HCT116 (cell line): ENCODE measurements at regions not wholly inside any gene's neighbourhood (a gene's known extent, or its start where the extent isn't known, plus 50 kb on each side); places are given as distances from the start of the nearest gene placed in this dataset.

Experiments
- ATAC-seq: fragments of 200-7000 bp; cut with Tn5 transposase; 2 replicates; pipeline ENCODE4 v1.9.1; 2020; ENCODE audit warnings: mild to moderate bottlenecking, moderate library complexity
- BruUV-seq: library from RNA; stranded (reverse); fragments of 400-500 nt; replicated peaks from 2 replicates; lab custom pipeline; 2021; lab: Mats Ljungman, UMichigan
- CTCF ChIA-PET: fragments of 300-600 bp; sonication (Branson Sonifier 250); formaldehyde crosslinking; loops from one replicate; lab custom pipeline; 2021; ENCODE audit warnings: antibody characterized with exemption; lab: Charles Lee
- POLR2A ChIA-PET: fragments of 300-600, 350-600 bp; sonication (Branson Sonifier 250); formaldehyde crosslinking; loops from one replicate; lab custom pipeline; 2021; ENCODE audit warnings: antibody characterized with exemption; lab: Charles Lee
- RAD21 ChIA-PET, 2 experiments: fragments of 300-600 bp; sonication (Branson Sonifier 250); formaldehyde crosslinking; loops; one replicate each; lab custom pipeline; 2023; ENCODE audit warnings: low total read pairs in 2 of 2; ENCODE audit not compliant: uncharacterized antibody in 2 of 2, unreplicated experiment in 2 of 2, low non-redundant PET in 1 of 2; lab: Charles Lee
- DNase-seq: peaks from one replicate; pipeline ENCODE4 v3.0.0-alpha.2; 2010; ENCODE audit warnings: low read depth, low spot score
- H2AFZ ChIP-seq: fragments of 200-600 bp; shearing (Covaris generic), sonication (generic); 2 replicates; pipeline ENCODE4 v1.6.1; 2017; ENCODE audit warnings: low read depth, mixed run types, mixed read lengths, antibody characterized with exemption, low read length; ENCODE audit not compliant: poor library complexity, severe bottlenecking
- H3K27ac ChIP-seq: 2 replicates; pipeline ENCODE4 v1.5.1; 2012; ENCODE audit warnings: low read depth, low read length
- H3K27me3 ChIP-seq: fragments of 200-600 bp; sonication (generic); 2 replicates; pipeline ENCODE4 v1.6.1; 2016; ENCODE audit warnings: mixed run types, low read length, mixed read lengths; ENCODE audit not compliant: insufficient read depth
- H3K36me3 ChIP-seq, 2 experiments: fragments of 200-500 bp in 1 of 2; fragments of 200-600 bp in 1 of 2; sonication (Bioruptor generic) in 1 of 2; sonication (generic) in 1 of 2; 2 replicates each; pipeline versions ENCODE4 v1.5.1 to v1.6.1; 2014 to 2016; ENCODE audit warnings: low read length in 2 of 2, inconsistent platforms in 1 of 2, mixed read lengths in 1 of 2, mixed run types in 1 of 2; ENCODE audit not compliant: insufficient read depth in 2 of 2, control insufficient read depth in 1 of 2
- H3K4me1 ChIP-seq, 2 experiments: fragments of 200-600 bp in 1 of 2; sonication (generic) in 1 of 2; 2 replicates each; pipeline versions ENCODE4 v1.5.1 to v1.6.1; 2012 to 2017; ENCODE audit warnings: low read length in 2 of 2, inconsistent platforms in 1 of 2, mild to moderate bottlenecking in 1 of 2, mixed read lengths in 1 of 2, mixed run types in 1 of 2, moderate library complexity in 1 of 2; ENCODE audit not compliant: insufficient read depth in 2 of 2, control insufficient read depth in 1 of 2
- H3K4me2 ChIP-seq: fragments of 200-600 bp; sonication (generic); 2 replicates; pipeline ENCODE4 v1.6.1; 2017; ENCODE audit warnings: mixed run types, low read length, mixed read lengths
- H3K4me3 ChIP-seq, 2 experiments: fragments of 200-600 bp in 1 of 2; sonication (generic) in 1 of 2; replicated peaks in 1 of 2; 2 replicates each; pipeline ENCODE4 v1.5.1; 2011 to 2016; ENCODE audit warnings: low read length in 2 of 2, control low read depth in 1 of 2, low read depth in 1 of 2, mild to moderate bottlenecking in 1 of 2, mixed read lengths in 1 of 2, mixed run types in 1 of 2
- H3K79me2 ChIP-seq: fragments of 200-600 bp; sonication (generic); 2 replicates; pipeline ENCODE4 v1.6.1; 2017; ENCODE audit warnings: mild to moderate bottlenecking, mixed run types, low read length, moderate library complexity, mixed read lengths; ENCODE audit not compliant: insufficient read depth
- H3K9ac ChIP-seq: fragments of 200-600 bp; sonication (generic); 2 replicates; pipeline ENCODE4 v1.6.1; 2016; ENCODE audit warnings: low read length, mixed read lengths
- H3K9me2 ChIP-seq: fragments of 200-600 bp; sonication (generic), shearing (Covaris generic); 2 replicates; pipeline ENCODE4 v1.6.1; 2017; ENCODE audit warnings: mixed run types, mild to moderate bottlenecking, moderate library complexity; ENCODE audit not compliant: insufficient read depth
- H3K9me3 ChIP-seq, 2 experiments: fragments of 200-500 bp in 1 of 2; fragments of 200-600 bp in 1 of 2; sonication (Bioruptor generic) in 1 of 2; sonication (generic) in 1 of 2; 2 replicates each; pipeline ENCODE4 v1.6.1; 2014 to 2017; ENCODE audit warnings: low read length in 2 of 2, mixed read lengths in 2 of 2, inconsistent platforms in 1 of 2, low read depth in 1 of 2, mild to moderate bottlenecking in 1 of 2, mixed run types in 1 of 2, moderate library complexity in 1 of 2; ENCODE audit not compliant: control insufficient read depth in 1 of 2, insufficient read depth in 1 of 2
- H4K20me1 ChIP-seq: fragments of 200-600 bp; sonication (generic), shearing (Covaris generic); 2 replicates; pipeline ENCODE4 v1.6.1; 2017; ENCODE audit warnings: mixed run types, mild to moderate bottlenecking, moderate library complexity; ENCODE audit not compliant: insufficient read depth
- CBX3 ChIP-seq: IDR thresholded peaks from 2 replicates; pipeline ENCODE4 v1.6.1; 2012; ENCODE audit warnings: low read depth
- CEBPB ChIP-seq: IDR thresholded peaks from 2 replicates; pipeline ENCODE4 v1.6.1; 2012; ENCODE audit warnings: low read depth
- EGR1 ChIP-seq: IDR thresholded peaks from 2 replicates; pipeline ENCODE4 v1.6.1; 2012; ENCODE audit warnings: low read depth
- FOSL1 ChIP-seq: IDR thresholded peaks from 2 replicates; pipeline ENCODE4 v1.6.1; 2012; ENCODE audit warnings: low read depth
- JUND ChIP-seq: IDR thresholded peaks from 2 replicates; pipeline ENCODE4 v1.6.1; 2012
- MAX ChIP-seq: IDR thresholded peaks from 2 replicates; pipeline ENCODE4 v1.6.1; 2012
- POLR2A ChIP-seq: IDR thresholded peaks from 2 replicates; pipeline ENCODE4 v1.7.0; 2011; ENCODE audit warnings: borderline replicate concordance; ENCODE audit not compliant: insufficient read depth, insufficient read length; ENCODE audit errors: extremely low read depth
- RAD21 ChIP-seq: IDR thresholded peaks from 2 replicates; pipeline ENCODE4 v1.6.1; 2012; ENCODE audit warnings: low read depth, mild to moderate bottlenecking
- REST ChIP-seq: IDR thresholded peaks from 2 replicates; pipeline ENCODE4 v1.6.1; 2012; ENCODE audit warnings: low read depth
- SP1 ChIP-seq: IDR thresholded peaks from 2 replicates; pipeline ENCODE4 v1.6.1; 2012; ENCODE audit warnings: low read depth
- SRF ChIP-seq: IDR thresholded peaks from 2 replicates; pipeline ENCODE4 v1.6.1; 2012; ENCODE audit warnings: low read depth
- ZBTB33 ChIP-seq: IDR thresholded peaks from 2 replicates; pipeline ENCODE4 v1.6.1; 2011; ENCODE audit warnings: mild to moderate bottlenecking, low read length, moderate library complexity; ENCODE audit not compliant: insufficient replicate concordance; ENCODE audit errors: extremely low read depth
- intact Hi-C: fragments of 100-400 bp; cut with micrococcal nuclease; formaldehyde crosslinking; loops from 2 replicates; pipeline ENCODE4 v1.10.0; 2022
- TF ChIP-seq, protein P1 (sequence below), 3 experiments: fragments of 200-600 bp in 1 of 3; sonication (generic) in 1 of 3; IDR thresholded peaks in 2 of 3; conservative IDR thresholded peaks in 1 of 3; 2 replicates each; pipeline ENCODE4 v1.5.1; 2012 to 2017; ENCODE audit warnings: low read depth in 2 of 3, low read length in 2 of 3, antibody characterized with exemption in 1 of 3, borderline replicate concordance in 1 of 3, control low read depth in 1 of 3, mild to moderate bottlenecking in 1 of 3, mixed read lengths in 1 of 3, mixed run types in 1 of 3, moderate library complexity in 1 of 3; ENCODE audit not compliant: insufficient read depth in 1 of 3

- no peak for DNase-seq
- Histone ChIP-seq H3K79me2 (no peaks in the 10 kb centered on the region), H3K4me1 (no peaks in the 10 kb centered on the region), H2AFZ (no peak overlapping the region), H3K9ac (no peak overlapping the region), H3K4me3 (no peak overlapping the region), H4K20me1 (no peaks in the 10 kb centered on the region), H3K9me2 (no peaks in the 10 kb centered on the region), H3K27me3 (no peaks in the 10 kb centered on the region), H3K4me2 (no peak overlapping the region), H3K9me3 (no peaks in the 10 kb centered on the region; a peak in 1 of 4 replicates)
- BruUV-seq: no TSS peak
- no peak for ATAC-seq
- ChIA-PET CTCF (no interaction called here), POLR2A (no interaction called here)
- intact Hi-C loops: no loop called here
- TF ChIP-seq ZBTB33: no peak
- TF ChIP-seq JUND: no peak
- TF ChIP-seq POLR2A: no peak
- no peak for TF ChIP-seq SP1
- TF ChIP-seq, protein P1, sequence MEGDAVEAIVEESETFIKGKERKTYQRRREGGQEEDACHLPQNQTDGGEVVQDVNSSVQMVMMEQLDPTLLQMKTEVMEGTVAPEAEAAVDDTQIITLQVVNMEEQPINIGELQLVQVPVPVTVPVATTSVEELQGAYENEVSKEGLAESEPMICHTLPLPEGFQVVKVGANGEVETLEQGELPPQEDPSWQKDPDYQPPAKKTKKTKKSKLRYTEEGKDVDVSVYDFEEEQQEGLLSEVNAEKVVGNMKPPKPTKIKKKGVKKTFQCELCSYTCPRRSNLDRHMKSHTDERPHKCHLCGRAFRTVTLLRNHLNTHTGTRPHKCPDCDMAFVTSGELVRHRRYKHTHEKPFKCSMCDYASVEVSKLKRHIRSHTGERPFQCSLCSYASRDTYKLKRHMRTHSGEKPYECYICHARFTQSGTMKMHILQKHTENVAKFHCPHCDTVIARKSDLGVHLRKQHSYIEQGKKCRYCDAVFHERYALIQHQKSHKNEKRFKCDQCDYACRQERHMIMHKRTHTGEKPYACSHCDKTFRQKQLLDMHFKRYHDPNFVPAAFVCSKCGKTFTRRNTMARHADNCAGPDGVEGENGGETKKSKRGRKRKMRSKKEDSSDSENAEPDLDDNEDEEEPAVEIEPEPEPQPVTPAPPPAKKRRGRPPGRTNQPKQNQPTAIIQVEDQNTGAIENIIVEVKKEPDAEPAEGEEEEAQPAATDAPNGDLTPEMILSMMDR (IDR thresholded peaks at IDR 0.05 in 2 of 3, conservative IDR thresholded peaks at IDR 0.05 in 1 of 3; ENCODE audit: borderline replicate concordance in 1 of 3, insufficient read depth in 1 of 3, low read depth in 2 of 3, low read length in 2 of 3): no peak
- no peak for TF ChIP-seq REST
- no peak for TF ChIP-seq RAD21
- no peak for TF ChIP-seq SRF
- TF ChIP-seq CBX3: no peak
- TF ChIP-seq MAX: no peak
- no peak for TF ChIP-seq CEBPB
- TF ChIP-seq FOSL1: no peak
- TF ChIP-seq EGR1: no peak
- TF ChIP-seq, all 23 proteins: peak for 0
- RAD21 ChIA-PET: no interaction called here
- Histone ChIP-seq H3K27ac (no peak overlapping the region), H3K36me3 (no peaks in the 10 kb centered on the region)
Observed at GRCh38 chr12:74957634-74958033, 252.0 kb downstream of the KCNC2 start.
